Activated CD4-positive, alpha-beta T cell treated with anti-CD3 and anti-CD28 coated beads, Interleukin-2, Interleukin-4, amounts not matched to agents 100 ng/mL and 50 ng/mL, durations not matched to agents 16 hours and 8 hours (primary cell): ENCODE measurements at regions not wholly inside any gene's neighbourhood (a gene's known extent, or its start where the extent isn't known, plus 50 kb on each side); places are given as distances from the start of the nearest gene placed in this dataset.
A peak's percentile ranks its signal among the peaks of the same experiment; 100 is the strongest.
"Not testable (repeated sequence)": the region's sequence is repeated elsewhere in the genome, so short reads cannot be mapped to it uniquely, and the experiment has no call there.

Experiments
- DNase-seq: peaks from one replicate; pipeline ENCODE4 v3.0.0-alpha.2; 2020; ENCODE audit warnings: low spot score

DNA sequence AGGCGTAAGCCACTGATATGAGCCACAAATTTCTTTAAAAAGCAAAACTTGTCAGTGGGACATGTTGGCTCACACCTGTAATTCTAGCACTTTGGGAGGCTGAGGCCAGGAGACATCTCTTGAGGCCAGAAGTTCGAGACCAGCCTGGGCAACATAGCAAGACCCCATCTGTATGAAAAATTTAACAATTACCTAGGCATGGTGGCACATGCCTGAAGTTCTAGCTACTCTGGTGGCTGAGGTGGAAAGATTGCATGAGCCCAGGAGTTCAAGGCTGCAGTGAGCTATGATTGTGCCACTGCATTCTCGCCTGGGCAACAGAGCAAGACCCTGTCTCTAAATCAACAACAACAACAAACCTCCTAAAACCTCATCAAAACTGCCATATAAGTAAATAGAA, 147.6 kb upstream of the BARHL2 start:
- DNase-seq: no peak

DNA sequence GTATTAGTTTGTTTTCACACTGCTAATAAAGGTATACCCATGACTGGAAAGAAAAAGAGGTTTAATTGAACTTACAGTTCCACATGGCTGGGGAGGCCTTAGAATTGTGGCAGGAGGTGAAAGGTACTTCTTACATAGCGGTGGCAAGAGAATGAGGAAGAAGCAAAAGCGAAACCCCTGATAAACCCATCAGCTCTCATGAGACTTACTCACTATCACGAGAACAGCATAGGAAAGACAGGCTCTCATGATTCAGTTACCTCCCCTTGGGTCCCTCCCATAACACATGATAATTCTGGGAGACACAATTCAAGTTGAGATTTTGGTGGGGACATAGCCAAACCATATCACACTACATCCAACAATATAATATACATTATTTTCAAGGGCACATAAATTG, 145.7 kb upstream of the BARHL2 start:
- DNase-seq: no peak

DNA sequence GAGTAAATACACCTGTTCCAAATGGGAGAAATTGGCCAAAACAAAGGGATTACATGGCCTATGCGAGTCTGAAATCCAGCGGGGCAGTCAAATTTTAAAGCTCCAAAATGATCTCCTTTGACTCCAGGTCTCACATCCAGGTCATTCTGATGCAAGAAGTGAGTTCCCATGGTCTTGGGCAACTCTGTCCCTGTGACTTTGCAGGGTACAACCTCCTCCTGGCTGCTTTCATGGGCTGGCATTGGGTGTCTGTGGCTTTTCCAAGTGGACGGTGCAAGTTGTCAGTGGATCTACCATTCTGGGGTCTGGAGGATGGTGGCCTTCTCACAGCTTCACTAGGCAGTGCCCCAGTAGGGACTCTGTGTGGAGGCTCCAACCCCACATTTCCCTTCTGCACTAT, 144.3 kb upstream of the BARHL2 start:
- not testable (repeated sequence) for DNase-seq

DNA sequence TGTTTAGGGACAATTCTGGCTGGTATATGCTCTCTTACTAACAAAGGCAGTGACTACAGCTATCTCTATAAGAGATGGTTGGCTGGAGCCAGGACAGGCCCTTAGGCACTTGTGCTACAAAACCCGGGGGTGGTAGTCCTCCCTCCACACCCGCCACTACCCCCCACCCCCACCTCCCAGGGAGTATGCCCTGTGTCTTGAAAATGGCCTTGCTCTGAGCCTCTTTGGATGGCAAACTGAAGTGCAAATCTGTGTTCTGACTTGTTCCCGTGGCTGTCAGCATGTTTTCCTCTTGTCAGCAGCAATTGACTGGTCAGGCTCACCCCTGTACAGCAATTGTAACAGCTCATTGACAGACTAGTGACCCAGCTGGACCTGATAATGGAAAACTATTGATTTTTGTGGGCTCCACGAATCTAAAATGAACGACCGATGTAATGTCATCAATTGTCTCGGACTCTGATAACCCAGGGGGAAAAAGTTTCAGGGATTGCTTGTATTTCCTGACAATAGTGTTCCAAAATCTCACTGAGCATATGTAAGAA, 139.4 kb upstream of the BARHL2 start:
- no peak for DNase-seq

- no peak for DNase-seq
Observed at GRCh38 chr1:90854397-90854924, 137.4 kb upstream of the BARHL2 start.

DNA sequence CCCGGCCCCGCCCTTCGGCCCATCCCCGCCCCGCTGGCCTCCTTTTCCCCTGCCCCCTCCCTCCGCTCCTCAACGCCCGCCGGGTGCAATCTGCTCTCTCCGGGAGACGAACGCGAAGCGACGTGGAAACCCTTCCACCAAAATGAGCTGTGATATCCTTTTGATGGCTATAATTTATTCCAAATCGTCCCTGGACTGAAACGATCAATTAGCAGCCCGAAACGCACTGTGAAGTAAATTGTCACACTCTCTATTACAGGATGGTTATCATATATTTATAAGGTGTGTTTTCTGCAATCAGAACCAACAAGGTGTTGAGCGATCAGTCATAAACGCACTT, 134.6 kb upstream of the BARHL2 start:
- no peak for DNase-seq

DNA sequence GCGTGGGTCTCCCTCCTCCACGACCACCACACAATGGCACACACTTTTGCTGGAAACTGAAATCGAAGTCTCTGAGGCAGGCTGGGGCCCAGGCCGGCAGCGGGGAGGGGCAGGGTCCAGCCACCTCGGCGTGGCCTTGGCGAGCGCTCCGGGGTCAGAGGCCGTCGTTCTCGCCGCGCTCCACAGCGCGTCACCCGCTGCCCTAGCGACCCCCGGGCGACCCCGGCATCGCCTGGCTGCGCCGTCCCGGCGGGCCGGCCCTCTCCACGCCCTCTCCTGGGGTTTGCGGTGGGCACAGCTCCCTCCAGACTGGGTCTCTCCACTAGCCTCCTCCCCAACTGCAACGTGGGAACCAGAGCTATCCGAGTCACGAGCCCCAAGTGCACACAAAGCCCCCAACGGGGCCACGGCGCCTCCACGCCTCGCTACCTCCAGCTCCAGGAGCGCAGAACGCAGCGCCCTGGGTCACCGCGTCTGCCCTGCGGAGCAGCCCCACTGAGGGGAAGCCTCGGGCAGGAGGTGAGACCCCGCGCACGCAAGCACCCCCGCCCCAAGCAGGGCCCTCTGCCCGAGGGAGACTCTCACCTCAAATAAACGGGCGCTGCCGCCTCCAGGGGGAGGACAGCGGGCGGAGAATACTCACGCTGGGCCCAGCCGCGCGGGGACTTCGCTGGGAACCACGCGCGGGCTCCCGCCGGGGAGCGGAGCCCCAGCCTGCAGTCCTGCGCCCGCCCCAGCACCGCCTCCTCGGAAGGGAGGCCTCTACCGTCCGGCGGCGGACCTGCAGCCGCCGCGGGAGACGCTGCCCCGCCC, 134.0 kb upstream of the BARHL2 start:
- DNase-seq: peak; percentile 71

- no peak for DNase-seq
Observed at GRCh38 chr1:90850181-90850897, 133.2 kb upstream of the BARHL2 start.

GRCh38 chr1:90841473-90841872, 124.4 kb upstream of the BARHL2 start:
- no peak for DNase-seq

DNA sequence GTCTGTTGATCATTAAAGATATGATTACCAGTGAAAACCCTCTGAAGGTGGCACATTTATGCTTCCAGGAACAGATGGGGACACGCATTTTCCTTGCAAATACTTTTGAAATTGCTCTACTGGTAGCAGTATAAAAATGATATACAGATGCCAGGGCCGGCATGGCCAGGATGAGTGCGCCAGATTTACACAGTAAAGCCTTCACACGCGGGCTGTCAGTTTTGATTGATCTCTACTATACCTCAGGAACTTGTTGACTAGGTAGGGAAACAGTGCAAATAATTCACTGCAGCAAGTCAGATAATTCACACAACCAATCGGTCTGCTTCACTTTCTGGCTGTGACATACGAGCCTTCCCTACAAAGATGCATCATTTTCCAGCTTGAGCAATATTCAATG, 123.2 kb upstream of the BARHL2 start:
- DNase-seq: no peak

DNA sequence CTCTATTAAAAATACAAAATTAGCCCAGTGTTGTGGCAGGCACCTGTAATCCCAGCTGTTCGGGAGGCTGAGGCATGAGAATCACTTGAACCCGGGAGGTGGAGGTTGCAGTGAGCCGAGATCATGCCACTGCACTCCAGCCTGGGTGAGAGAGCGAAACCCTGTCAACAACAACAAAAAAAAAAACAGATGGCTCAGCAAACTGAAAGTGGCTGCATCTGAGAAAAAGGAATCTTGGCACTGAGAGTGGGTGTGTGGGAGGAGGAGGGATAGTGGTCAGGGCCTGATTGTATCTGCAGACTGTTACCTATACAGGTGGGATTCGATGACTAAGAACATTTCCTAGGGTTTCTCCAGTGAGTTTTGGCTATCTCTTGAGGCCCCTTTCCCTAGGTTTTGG, 122.2 kb upstream of the BARHL2 start:
- DNase-seq: no peak

DNA sequence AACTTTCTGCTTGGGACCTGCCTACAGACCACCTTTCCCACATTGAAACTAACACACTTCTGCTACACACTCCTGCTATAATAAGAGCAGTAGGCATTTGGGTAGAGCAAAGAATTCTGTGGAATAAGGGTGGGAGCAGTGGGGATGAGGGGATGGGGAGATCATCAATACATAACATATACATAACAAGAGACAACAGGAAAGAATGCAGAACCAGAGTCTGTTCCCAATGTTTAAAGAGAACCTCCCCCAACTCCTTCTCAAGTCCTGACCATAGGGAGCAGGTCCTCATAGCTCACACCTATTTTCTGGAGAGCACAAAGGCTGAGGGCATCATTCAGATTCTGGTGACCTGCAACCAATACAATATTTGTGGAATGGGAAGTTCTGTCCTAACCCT, 121.6 kb upstream of the BARHL2 start:
- DNase-seq: no peak

- no peak for DNase-seq
Observed at GRCh38 chr1:90837420-90837819, 120.3 kb upstream of the BARHL2 start.

GRCh38 chr1:90836345-90836679, 119.2 kb upstream of the BARHL2 start:
- DNase-seq: no peak

DNA sequence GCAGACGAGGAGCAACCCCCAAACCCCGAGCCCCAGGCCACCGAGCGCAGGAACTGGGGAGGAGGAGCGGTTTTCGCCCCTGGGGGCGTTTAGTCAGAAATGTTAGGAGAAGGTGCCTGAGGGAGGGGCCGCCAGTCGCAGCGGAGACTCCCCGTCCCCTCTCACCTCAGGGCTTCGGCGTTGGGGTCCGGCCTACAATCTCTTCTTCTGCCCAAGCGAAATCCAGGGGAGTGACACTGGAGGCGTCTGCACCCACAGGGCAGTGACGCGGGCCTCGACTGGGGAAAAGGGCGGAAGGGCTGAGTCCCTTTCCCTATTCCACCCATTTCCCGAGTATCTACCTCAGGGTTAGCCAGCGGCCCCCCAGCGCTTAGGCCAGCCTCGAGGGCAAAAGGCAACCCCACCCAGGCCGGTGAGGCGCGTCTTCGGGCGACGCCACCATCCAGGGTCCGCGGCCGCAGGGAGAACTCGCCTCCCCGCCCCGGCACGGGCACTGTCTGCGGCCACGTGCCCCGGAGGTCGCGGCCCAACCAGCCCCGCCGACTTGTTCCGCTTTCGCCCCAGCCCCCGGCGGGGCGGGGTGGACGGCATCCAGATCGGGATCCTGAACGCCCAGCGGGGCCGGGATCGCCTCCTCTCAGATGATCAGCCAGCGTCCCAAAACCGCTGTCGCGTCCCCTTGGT, 118.7 kb upstream of the BARHL2 start:
- no peak for DNase-seq

DNA sequence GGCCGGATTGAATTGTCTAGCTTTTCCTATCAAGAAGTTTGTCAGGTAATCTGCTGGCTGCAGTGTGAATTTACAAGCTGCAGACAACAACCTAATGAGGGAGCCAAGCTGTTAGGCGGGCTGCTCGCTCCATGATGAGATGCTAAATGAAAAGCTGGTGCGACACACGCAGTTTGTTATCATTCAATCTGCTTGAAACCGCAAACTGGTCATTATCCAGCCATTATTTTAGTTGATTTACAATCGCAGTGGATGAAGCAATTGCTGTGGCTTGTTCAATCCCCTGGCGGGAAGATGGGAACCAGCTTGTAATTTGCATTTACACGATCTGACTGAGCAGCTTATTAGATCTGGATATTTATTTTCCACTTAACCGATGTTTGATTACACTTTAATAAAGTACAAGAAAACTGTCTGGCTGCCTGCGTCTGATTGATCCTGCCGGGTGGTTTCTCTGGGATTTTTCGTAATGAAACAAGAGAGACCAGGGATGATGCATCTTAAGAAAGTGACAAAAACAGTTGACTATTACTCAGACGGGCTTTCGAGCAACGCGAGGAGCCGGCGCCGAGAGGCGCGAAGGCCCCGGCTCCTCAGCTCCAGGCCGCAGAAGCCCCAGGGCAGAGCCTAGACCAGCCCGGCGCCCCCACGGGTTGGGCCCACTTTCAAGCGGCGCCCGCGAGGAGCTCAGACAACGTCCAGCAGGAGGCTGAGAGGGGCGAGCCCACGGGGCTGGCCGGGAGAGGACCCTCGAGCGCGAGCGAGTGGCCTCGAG, 118.0 kb upstream of the BARHL2 start:
- peak; percentile 5 for DNase-seq

GRCh38 chr1:90834354-90834885, 117.3 kb upstream of the BARHL2 start:
- DNase-seq: no peak

GRCh38 chr1:90833466-90834110, 116.5 kb upstream of the BARHL2 start:
- DNase-seq: no peak

- no peak for DNase-seq
Observed at GRCh38 chr1:90831910-90832309, 114.8 kb upstream of the BARHL2 start.

DNA sequence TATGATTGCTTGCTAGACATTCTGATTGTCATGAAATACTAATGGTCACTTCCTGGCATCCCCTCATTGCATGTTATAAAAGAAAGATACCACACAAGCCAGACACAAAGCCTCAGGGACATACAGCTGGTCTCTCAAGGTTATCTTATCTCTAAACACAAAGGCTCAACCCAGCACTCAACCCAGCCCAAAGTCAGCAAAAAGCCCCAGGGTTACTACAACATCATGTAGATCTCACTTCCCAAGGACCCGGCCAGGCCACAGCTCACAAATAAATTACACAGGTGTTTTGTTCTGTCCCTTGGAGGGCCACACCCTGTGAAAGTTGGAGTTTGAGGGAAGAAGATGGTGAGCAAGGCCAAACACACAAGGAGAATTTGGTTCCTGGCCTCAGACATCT, 109.7 kb upstream of the BARHL2 start:
- no peak for DNase-seq

DNA sequence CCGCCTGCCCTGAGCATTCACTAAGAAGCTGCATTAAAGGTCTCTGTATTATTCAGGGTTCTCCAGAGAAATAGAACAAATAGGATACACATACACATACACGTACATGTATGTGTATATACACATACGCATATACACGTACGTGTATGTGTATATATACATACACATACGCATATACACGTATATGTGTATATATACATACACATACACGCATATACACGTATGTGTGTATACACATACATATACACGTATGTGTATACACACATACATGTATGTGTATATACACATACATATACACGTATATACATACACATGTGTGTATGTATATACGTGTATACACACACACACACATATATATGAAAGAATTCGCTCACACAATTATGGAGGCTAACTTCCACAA, 108.9 kb upstream of the BARHL2 start:
- DNase-seq: no peak
